Epithelial cell of proximal tubule (primary cell): ENCODE measurements at regions not wholly inside any gene's neighbourhood (a gene's known extent, or its start where the extent isn't known, plus 50 kb on each side); places are given as distances from the start of the nearest gene placed in this dataset.

Experiments used
- DNase-seq: peaks from one replicate; pipeline ENCODE4 v3.0.0-alpha.2; 2011; ENCODE audit warnings: low read depth
- H3K4me3 ChIP-seq: 2 replicates; pipeline ENCODE4 v1.5.1; 2011; ENCODE audit warnings: low read depth, mild to moderate bottlenecking, low read length
- TF ChIP-seq, protein P1 (sequence below): conservative IDR thresholded peaks from 2 replicates; pipeline ENCODE4 v1.5.1; 2012; ENCODE audit warnings: low read depth, mild to moderate bottlenecking, low read length

GRCh38 chr4:100746141-100746739 lies 228.4 kb upstream of the EMCN start:
- DNase-seq: no peak
- no peak overlapping the region for H3K4me3 ChIP-seq
- TF ChIP-seq, protein P1, sequence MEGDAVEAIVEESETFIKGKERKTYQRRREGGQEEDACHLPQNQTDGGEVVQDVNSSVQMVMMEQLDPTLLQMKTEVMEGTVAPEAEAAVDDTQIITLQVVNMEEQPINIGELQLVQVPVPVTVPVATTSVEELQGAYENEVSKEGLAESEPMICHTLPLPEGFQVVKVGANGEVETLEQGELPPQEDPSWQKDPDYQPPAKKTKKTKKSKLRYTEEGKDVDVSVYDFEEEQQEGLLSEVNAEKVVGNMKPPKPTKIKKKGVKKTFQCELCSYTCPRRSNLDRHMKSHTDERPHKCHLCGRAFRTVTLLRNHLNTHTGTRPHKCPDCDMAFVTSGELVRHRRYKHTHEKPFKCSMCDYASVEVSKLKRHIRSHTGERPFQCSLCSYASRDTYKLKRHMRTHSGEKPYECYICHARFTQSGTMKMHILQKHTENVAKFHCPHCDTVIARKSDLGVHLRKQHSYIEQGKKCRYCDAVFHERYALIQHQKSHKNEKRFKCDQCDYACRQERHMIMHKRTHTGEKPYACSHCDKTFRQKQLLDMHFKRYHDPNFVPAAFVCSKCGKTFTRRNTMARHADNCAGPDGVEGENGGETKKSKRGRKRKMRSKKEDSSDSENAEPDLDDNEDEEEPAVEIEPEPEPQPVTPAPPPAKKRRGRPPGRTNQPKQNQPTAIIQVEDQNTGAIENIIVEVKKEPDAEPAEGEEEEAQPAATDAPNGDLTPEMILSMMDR: no peak

GRCh38 chr4:100742045-100742444 lies 224.2 kb upstream of the EMCN start:
- TF ChIP-seq, protein P1: peak; percentile 64
- no peak for DNase-seq
- no peak overlapping the region for H3K4me3 ChIP-seq

- no peak for DNase-seq
- TF ChIP-seq, protein P1: no peak
- no peak overlapping the region for H3K4me3 ChIP-seq
These were observed 221.6 kb upstream of the EMCN start for GRCh38 chr4:100739426-100739825.

GRCh38 chr4:100738196-100739165 lies 220.7 kb upstream of the EMCN start:
- peak; percentile 54 for DNase-seq
- H3K4me3 ChIP-seq: no peak overlapping the region
- TF ChIP-seq, protein P1: no peak

DNA sequence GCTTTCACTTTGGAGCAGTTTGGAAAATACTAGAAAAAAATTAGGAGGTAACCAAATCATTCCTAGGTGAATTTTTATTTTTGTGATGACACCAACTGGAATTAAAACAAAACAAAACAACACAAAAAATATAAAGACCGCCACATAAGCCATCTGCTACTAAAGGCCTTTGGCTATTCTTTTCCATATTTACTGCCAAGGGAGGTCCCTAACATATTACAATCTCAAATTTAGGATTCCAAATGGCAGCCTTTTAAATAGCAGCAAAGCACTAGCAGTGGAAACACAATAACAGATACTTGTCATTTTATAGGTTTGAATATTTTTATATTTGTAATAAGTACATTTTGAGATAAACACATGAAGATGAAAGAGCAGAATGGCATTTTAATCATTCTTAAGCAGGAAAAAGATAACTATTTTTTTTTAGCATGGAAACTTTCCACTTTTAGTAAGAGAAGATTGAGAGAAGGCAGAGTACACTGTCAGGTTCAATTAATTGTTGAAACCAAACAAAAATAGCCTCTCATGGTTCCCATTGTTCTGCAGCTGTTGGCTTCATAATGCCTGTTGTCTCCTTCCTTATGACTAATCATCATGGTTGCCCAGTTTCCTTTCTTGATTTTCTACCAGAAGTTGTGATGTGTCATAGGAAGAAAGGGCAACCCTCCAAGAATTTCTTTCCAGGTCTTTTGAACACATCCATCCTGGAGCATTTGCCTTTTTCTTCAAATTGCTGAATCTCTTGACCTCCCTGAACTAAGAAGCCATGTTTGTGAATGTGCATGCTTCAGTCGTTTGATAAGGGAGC lies 219.0 kb upstream of the EMCN start:
- TF ChIP-seq, protein P1: no peak
- DNase-seq: peak; percentile 63
- no peak overlapping the region for H3K4me3 ChIP-seq

DNA sequence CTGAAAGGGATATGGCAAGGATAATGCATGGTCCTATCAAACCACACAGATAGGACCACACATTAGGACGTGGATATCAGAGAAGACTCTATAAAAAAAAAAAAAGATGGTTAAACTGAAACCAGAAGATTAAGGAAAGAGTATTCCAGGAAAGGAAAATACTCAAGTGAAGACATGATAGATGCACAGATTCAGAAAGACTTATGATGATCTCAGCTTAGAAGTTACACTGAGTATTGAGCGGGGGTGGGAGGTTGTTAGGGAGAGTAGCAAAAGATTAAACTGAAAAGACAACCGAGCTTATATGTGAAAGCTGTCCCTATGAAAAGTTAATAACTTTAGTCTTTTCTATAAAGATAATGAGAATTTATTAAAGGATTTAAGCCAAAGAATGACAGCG lies 211.0 kb upstream of the EMCN start:
- TF ChIP-seq, protein P1: no peak
- no peak overlapping the region for H3K4me3 ChIP-seq
- no peak for DNase-seq
